Colonic mucosa (tissue), 4 donors: ENCODE measurements at regions not wholly inside any gene's neighbourhood (a gene's known extent, or its start where the extent isn't known, plus 50 kb on each side); places are given as distances from the start of the nearest gene placed in this dataset.

Experiments
- DNase-seq: peaks from one replicate; pipeline ENCODE4 v3.0.0-alpha.2; 2020
- H3K27ac ChIP-seq: fragments of 200-600 bp; one replicate; pipeline ENCODE4 v1.8.0; 2021
- H3K27me3 ChIP-seq: fragments of 200-600 bp; one replicate; pipeline ENCODE4 v1.8.0; 2021
- H3K36me3 ChIP-seq: fragments of 200-600 bp; one replicate; pipeline ENCODE4 v1.8.0; 2021
- H3K4me1 ChIP-seq: fragments of 200-600 bp; one replicate; pipeline ENCODE4 v1.8.0; 2021; ENCODE audit warnings: mild to moderate bottlenecking
- H3K4me3 ChIP-seq: fragments of 200-600 bp; one replicate; pipeline ENCODE4 v1.8.0; 2021
- H3K9ac ChIP-seq, 2 donors: one replicate each; pipeline ENCODE4 v1.7.0; 2013; ENCODE audit warnings: control low read depth in 2 of 2, low read depth in 2 of 2, low read length in 2 of 2
- H3K9me3 ChIP-seq: fragments of 200-600 bp; one replicate; pipeline ENCODE4 v1.8.0; 2021
- intact Hi-C: fragments of 100-400 bp; cut with DNase I; formaldehyde crosslinking; loops from one replicate; pipeline ENCODE4 v1.14.1; 2022
- TF ChIP-seq, protein P1 (sequence below): fragments of 200-600 bp; IDR thresholded peaks from one replicate; pipeline ENCODE4 v1.8.0; 2022; ENCODE audit warnings: antibody characterized with exemption, mild to moderate bottlenecking
- donor health status: healthy.
- donor health status: DM: no; HTN: no; CAD: no.
- donor health status: DM: no; HTN: no; CAD: no.

DNA sequence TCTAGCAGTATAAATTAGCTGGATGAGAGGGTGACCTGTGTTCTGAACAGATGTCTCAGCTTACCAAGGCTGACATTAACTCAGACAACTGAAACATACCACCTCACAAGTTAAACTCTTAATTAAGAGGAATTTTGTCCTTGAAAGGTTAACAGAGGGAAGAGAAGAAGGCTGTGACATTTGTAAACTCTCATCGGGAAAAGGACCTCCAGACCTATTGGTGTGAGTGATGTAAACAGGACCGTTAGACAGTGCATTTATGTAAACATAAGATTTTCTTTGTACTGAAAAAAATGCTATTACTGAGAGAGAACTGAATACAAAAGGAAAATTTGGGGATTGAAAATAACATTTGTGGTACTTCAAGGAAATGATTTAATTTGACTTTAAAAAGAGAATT, 308.4 kb upstream of the DIAPH2 start:
- TF ChIP-seq, protein P1, sequence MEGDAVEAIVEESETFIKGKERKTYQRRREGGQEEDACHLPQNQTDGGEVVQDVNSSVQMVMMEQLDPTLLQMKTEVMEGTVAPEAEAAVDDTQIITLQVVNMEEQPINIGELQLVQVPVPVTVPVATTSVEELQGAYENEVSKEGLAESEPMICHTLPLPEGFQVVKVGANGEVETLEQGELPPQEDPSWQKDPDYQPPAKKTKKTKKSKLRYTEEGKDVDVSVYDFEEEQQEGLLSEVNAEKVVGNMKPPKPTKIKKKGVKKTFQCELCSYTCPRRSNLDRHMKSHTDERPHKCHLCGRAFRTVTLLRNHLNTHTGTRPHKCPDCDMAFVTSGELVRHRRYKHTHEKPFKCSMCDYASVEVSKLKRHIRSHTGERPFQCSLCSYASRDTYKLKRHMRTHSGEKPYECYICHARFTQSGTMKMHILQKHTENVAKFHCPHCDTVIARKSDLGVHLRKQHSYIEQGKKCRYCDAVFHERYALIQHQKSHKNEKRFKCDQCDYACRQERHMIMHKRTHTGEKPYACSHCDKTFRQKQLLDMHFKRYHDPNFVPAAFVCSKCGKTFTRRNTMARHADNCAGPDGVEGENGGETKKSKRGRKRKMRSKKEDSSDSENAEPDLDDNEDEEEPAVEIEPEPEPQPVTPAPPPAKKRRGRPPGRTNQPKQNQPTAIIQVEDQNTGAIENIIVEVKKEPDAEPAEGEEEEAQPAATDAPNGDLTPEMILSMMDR = no peak
- DNase-seq = no peak
- H3K4me3 ChIP-seq = no peak overlapping the region
- no peaks in the 10 kb centered on the region for H3K36me3 ChIP-seq
- intact Hi-C loops = no loop called here
- no peak overlapping the region for H3K9ac ChIP-seq
- no peak overlapping the region for H3K27ac ChIP-seq
- H3K9me3 ChIP-seq = no peaks in the 10 kb centered on the region
- H3K4me1 ChIP-seq = no peaks in the 10 kb centered on the region
- no peaks in the 10 kb centered on the region for H3K27me3 ChIP-seq

DNA sequence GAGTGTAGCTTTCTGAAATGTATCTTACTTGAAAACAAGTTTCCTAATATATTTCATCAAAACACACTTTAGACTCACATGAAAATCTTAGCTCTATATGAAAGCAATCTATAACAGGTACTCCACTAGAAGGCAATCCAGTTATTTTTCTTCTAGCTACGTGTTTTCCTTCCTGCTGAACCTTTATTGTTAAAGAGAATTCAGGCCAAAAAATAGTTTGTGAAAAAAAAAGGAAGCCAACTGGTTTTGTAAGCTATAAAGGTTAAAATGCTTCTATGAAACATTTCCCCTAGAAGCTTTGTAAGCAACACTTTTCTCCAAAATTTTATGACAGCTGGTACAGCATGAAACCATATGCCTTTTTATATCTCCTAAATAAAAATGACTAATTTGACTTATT, 304.7 kb upstream of the DIAPH2 start:
- no peaks in the 10 kb centered on the region for H3K4me1 ChIP-seq
- intact Hi-C loops = no loop called here
- H3K9me3 ChIP-seq = no peaks in the 10 kb centered on the region
- DNase-seq = no peak
- no peak overlapping the region for H3K27ac ChIP-seq
- TF ChIP-seq, protein P1 = no peak
- H3K27me3 ChIP-seq = no peaks in the 10 kb centered on the region
- H3K9ac ChIP-seq = no peak overlapping the region
- H3K36me3 ChIP-seq = no peaks in the 10 kb centered on the region
- no peak overlapping the region for H3K4me3 ChIP-seq

DNA sequence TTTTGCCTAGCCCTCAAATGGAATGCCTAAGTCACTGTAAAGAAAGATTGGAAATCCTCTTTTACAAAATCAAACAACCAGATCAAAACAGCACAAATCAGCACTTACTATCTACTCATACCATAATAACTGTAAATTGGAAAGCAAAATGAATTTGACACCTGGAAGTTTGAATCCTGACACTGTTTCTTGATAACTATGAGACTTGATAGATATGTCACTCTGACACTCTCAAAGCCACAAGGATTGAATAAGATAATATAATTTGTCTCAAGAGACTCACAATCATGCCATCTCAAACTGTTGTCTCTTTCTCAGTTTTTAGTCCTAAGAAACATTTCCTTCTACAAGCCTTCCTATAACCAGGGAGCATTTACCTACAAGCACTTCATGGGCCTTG, 302.6 kb upstream of the DIAPH2 start:
- H3K4me1 ChIP-seq = no peaks in the 10 kb centered on the region
- H3K36me3 ChIP-seq = no peaks in the 10 kb centered on the region
- DNase-seq = no peak
- intact Hi-C loops = no loop called here
- H3K9ac ChIP-seq = no peak overlapping the region
- H3K27ac ChIP-seq = no peak overlapping the region
- H3K27me3 ChIP-seq = no peaks in the 10 kb centered on the region
- H3K4me3 ChIP-seq = no peak overlapping the region
- TF ChIP-seq, protein P1 = no peak
- no peaks in the 10 kb centered on the region for H3K9me3 ChIP-seq

DNA sequence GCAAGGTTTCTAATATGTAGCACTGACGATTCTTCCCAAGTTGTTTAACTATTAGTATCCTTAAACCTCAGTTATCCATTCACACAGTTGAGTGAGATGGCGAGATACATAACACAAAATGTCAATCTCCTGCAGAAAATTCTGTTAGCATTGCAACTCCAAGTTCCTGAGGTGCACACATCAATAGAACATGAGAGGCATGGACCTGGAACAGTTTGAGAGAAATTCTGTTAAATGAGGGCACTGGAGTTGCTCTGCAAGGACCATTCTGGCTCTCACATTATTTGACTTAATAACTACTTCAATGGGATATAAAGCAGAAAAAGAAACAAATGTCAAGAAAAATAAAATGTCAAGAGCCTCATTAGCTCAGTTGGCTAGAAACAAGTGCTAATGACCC, 301.2 kb upstream of the DIAPH2 start:
- no peaks in the 10 kb centered on the region for H3K9me3 ChIP-seq
- no peak overlapping the region for H3K4me3 ChIP-seq
- no peaks in the 10 kb centered on the region for H3K4me1 ChIP-seq
- no peak overlapping the region for H3K9ac ChIP-seq
- H3K27me3 ChIP-seq = no peaks in the 10 kb centered on the region
- DNase-seq = no peak
- H3K27ac ChIP-seq = no peak overlapping the region
- TF ChIP-seq, protein P1 = no peak
- H3K36me3 ChIP-seq = no peaks in the 10 kb centered on the region
- intact Hi-C loops = no loop called here

DNA sequence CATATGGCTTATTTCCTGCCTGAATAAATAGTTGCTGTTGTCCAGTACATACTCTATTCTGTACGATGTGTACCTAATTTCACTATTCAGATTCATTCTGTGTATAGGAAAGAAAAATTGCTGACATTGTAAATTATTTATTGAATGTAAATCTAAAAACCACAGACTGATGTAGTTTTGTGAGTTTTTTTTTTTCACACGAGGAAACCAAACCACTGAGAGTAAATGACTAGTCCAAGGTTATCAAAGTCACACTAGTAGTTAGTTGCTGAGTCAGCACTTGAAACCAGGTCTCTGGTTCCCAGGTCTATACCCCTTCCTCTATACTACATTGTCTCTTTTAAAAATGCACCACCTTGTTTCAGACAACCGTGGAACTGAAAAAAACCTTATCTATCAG, 298.3 kb upstream of the DIAPH2 start:
- H3K9me3 ChIP-seq = no peaks in the 10 kb centered on the region
- no peak overlapping the region for H3K9ac ChIP-seq
- intact Hi-C loops = no loop called here
- no peak overlapping the region for H3K4me3 ChIP-seq
- TF ChIP-seq, protein P1 = no peak
- DNase-seq = no peak
- no peak overlapping the region for H3K27ac ChIP-seq
- H3K27me3 ChIP-seq = no peaks in the 10 kb centered on the region
- no peaks in the 10 kb centered on the region for H3K36me3 ChIP-seq
- no peaks in the 10 kb centered on the region for H3K4me1 ChIP-seq

DNA sequence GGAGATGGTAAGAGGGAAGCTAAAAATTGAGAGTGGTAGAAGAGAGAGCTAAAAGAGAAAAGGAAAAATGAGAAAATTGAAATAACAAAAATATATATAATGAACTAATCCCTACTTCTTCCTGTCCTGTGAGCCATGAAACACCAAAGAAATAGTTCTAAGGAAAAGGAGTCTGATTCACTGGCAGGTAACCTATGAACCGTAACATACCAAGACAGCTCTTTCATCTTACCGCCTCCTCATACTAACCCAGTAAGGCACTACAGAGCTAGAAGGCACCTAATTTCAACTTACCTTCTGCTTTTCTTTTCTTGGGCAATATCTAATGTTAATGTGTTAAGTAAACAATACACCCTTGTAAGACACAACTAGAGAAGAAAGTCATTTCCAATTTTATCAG, 297.7 kb upstream of the DIAPH2 start:
- H3K36me3 ChIP-seq = no peaks in the 10 kb centered on the region
- no peaks in the 10 kb centered on the region for H3K4me1 ChIP-seq
- intact Hi-C loops = no loop called here
- no peak overlapping the region for H3K4me3 ChIP-seq
- no peak for DNase-seq
- no peak overlapping the region for H3K9ac ChIP-seq
- no peaks in the 10 kb centered on the region for H3K9me3 ChIP-seq
- no peak overlapping the region for H3K27ac ChIP-seq
- H3K27me3 ChIP-seq = no peaks in the 10 kb centered on the region
- TF ChIP-seq, protein P1 = no peak
